Ovary (tissue), 7 donors: ENCODE measurements at regions not wholly inside any gene's neighbourhood (a gene's known extent, or its start where the extent isn't known, plus 50 kb on each side); places are given as distances from the start of the nearest gene placed in this dataset.

Source experiments
- DNase-seq, 5 donors: peaks; one replicate each; pipeline ENCODE4 v3.0.0-alpha.2; 2019 to 2020
- H3K27ac ChIP-seq, 2 donors: fragments of 200-600 bp; one replicate each; pipeline versions ENCODE4 v1.5.1 to v1.8.0; 2019 to 2022
- H3K27me3 ChIP-seq: fragments of 200-600 bp; one replicate; pipeline ENCODE4 v1.8.0; 2022
- H3K36me3 ChIP-seq: fragments of 200-600 bp; sonication (generic); one replicate; pipeline ENCODE4 v1.5.1; 2019
- H3K4me1 ChIP-seq: one replicate; pipeline ENCODE4 v1.8.1; 2013; ENCODE audit warnings: mild to moderate bottlenecking, moderate library complexity; ENCODE audit not compliant: insufficient read depth
- H3K4me3 ChIP-seq: fragments of 200-600 bp; sonication (generic); one replicate; pipeline ENCODE4 v1.5.1; 2017
- H3K9me3 ChIP-seq, 2 donors: fragments of 200-600 bp in 1 of 2; sonication (generic) in 1 of 2; one replicate each; pipeline versions ENCODE4 v1.5.1 to v1.8.1; 2013 to 2019; ENCODE audit warnings: mild to moderate bottlenecking in 1 of 2, moderate library complexity in 1 of 2
- EP300 ChIP-seq: sonication (generic); formaldehyde crosslinking; IDR thresholded peaks from one replicate; pipeline ENCODE4 v1.6.1; 2017; ENCODE audit warnings: antibody characterized with exemption
- POLR2A ChIP-seq: fragments of 450-650 bp; IDR thresholded peaks from one replicate; pipeline ENCODE4 v1.6.1; 2017; ENCODE audit warnings: antibody characterized with exemption, mild to moderate bottlenecking, moderate library complexity
- WGBS, 3 donors: extraction: QIAGEN DNeasy Blood & Tissue Kit in 1 of 3; methylation state at CpG; one replicate each; pipeline versions ENCODE4 v1.1.5 to v1.1.7; 2013 to 2017; 5-methylcytosine and 5-hydroxymethylcytosine counted together
- intact Hi-C, 4 donors: fragments of 100-400 bp; cut with DNase I; formaldehyde crosslinking; loops; one replicate each; pipeline versions ENCODE4 v1.11.0 to v1.15.1; 2022 to 2023
- TF ChIP-seq, protein P1 (sequence below), 3 donors: fragments of 450-650 bp in 2 of 3; fragments of 200-600 bp in 1 of 3; IDR thresholded peaks; one replicate each; pipeline versions ENCODE4 v1.5.1 to v1.8.0; 2016 to 2022; ENCODE audit warnings: antibody characterized with exemption in 3 of 3, mild to moderate bottlenecking in 1 of 3
- donor health status: DM: no; HTN: no; CAD: no; lungs with moderate emphysema.
- donor health status: DM: no; HTN: no; CAD: no.
- donor health status: Bipolar disorder and iron deficiency.
- donor health status: DM: no; HTN: no; CAD: no.
- donor health status: DM: yes; HTN: yes; CAD: no.

- TF ChIP-seq, protein P1, sequence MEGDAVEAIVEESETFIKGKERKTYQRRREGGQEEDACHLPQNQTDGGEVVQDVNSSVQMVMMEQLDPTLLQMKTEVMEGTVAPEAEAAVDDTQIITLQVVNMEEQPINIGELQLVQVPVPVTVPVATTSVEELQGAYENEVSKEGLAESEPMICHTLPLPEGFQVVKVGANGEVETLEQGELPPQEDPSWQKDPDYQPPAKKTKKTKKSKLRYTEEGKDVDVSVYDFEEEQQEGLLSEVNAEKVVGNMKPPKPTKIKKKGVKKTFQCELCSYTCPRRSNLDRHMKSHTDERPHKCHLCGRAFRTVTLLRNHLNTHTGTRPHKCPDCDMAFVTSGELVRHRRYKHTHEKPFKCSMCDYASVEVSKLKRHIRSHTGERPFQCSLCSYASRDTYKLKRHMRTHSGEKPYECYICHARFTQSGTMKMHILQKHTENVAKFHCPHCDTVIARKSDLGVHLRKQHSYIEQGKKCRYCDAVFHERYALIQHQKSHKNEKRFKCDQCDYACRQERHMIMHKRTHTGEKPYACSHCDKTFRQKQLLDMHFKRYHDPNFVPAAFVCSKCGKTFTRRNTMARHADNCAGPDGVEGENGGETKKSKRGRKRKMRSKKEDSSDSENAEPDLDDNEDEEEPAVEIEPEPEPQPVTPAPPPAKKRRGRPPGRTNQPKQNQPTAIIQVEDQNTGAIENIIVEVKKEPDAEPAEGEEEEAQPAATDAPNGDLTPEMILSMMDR (IDR thresholded peaks at IDR 0.05), result no peak
- TF ChIP-seq POLR2A, result no peak
- no peak for TF ChIP-seq EP300
- Histone ChIP-seq H3K4me1 (no peaks in the 10 kb centered on the region), H3K9me3 (no peaks in the 10 kb centered on the region), H3K4me3 (no peak overlapping the region), H3K27ac (no peak overlapping the region), H3K36me3 (no peaks in the 10 kb centered on the region), H3K27me3 (no peaks in the 10 kb centered on the region)
- 0 to 4% (median 1%) methylated on average over 1 of the region's 1 CpG for WGBS, 3 donors
- intact Hi-C loops, result loop anchor here in 1 of 4 donors (10.0 kb wide), 1 partner anchor 1104 kb away; no protein-coding TSS in a partner anchor
- no peak for DNase-seq
These were observed 156.1 kb upstream of the DAB2 start for GRCh38 chr5:39580702-39581453.

DNA sequence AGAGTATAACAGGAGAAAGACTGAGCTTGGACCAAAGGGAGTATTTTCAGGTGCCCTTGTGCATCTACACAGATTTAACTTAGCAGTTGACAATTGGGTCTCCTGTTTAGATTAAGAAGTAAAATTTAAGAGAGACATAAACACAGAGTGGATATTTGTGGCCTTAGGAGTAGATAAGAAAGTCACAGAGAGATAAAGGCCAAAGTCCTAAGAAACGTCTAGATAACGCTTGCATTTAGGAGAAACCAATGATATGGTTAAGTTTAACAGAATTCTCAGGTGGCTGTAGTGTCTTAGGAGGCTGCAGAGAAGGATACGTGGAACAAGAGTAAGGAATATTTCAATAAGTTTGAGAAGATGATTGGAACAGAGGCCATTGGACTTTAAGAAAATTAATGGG is 155.0 kb upstream of the DAB2 start:
- Histone ChIP-seq H3K9me3 (no peaks in the 10 kb centered on the region), H3K4me3 (no peak overlapping the region), H3K27me3 (no peaks in the 10 kb centered on the region), H3K36me3 (no peaks in the 10 kb centered on the region), H3K4me1 (no peaks in the 10 kb centered on the region), H3K27ac (no peak overlapping the region)
- 73 to 80% (median 76%) methylated on average over 3 of the region's 3 CpGs for WGBS, 3 donors
- TF ChIP-seq EP300, result no peak
- TF ChIP-seq, protein P1 (IDR thresholded peaks at IDR 0.05), result no peak
- TF ChIP-seq POLR2A, result no peak
- DNase-seq, result no peak
- intact Hi-C loops, result loop anchor here in 2 of 4 donors (10.0 kb wide), 1 partner anchor 1105 kb away; no protein-coding TSS in a partner anchor

DNA sequence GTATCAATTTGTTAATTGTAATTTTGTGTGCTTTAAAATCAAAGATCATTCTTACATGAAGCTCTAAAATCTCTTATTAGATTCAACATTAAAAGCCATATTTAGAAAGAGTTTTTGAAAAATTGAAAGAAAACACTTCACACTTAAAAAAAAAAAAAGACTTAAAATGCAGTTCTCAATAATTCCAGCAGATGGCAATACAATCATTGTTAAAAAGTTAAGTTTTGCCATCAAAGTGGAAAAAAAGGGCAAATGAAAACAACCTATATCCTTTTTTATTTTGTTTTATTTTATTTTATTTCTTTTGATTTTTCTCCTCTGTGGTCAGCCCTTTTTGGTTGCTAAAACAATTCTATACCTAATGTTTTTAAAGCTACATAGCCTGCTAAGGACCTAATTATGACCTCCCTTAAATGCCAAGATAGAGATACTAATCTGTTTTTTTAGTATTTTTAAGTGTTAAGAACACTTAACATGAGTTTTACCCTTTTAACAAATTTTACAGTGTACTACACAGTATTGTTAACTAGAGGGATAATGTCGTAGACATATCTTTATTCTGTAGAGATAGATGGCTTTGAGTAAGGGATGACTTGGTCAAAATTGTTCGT is 154.2 kb upstream of the DAB2 start:
- intact Hi-C loops, result loop anchor here in 1 of 4 donors (10.0 kb wide), 1 partner anchor 1106 kb away; no protein-coding TSS in a partner anchor
- 67 to 85% (median 81%) methylated on average over 2 of the region's 2 CpGs for WGBS, 3 donors
- no peak for TF ChIP-seq EP300
- TF ChIP-seq, protein P1 (IDR thresholded peaks at IDR 0.05), result peak in 2 of 3 donors; percentile 10 to 44
- no peaks in the 10 kb centered on the region for H3K4me1 ChIP-seq
- no peak overlapping the region for H3K4me3 ChIP-seq
- H3K27me3 ChIP-seq, result no peaks in the 10 kb centered on the region
- H3K36me3 ChIP-seq, result no peaks in the 10 kb centered on the region
- H3K9me3 ChIP-seq, result no peaks in the 10 kb centered on the region
- H3K27ac ChIP-seq, result no peak overlapping the region
- no peak for DNase-seq

GRCh38 chr5:39577529-39577928 is 152.7 kb upstream of the DAB2 start:
- intact Hi-C loops, result loop anchor here in 1 of 4 donors (10.0 kb wide), 1 partner anchor 1107 kb away; no protein-coding TSS in a partner anchor
- TF ChIP-seq POLR2A, result no peak
- no peak for TF ChIP-seq EP300
- TF ChIP-seq, protein P1 (IDR thresholded peaks at IDR 0.05), result no peak
- DNase-seq, result no peak
- 9 to 24% (median 12%) methylated on average over 2 of the region's 2 CpGs for WGBS, 3 donors
- H3K27ac ChIP-seq, result no peak overlapping the region
- no peak overlapping the region for H3K4me3 ChIP-seq
- H3K9me3 ChIP-seq, result no peaks in the 10 kb centered on the region
- H3K4me1 ChIP-seq, result no peaks in the 10 kb centered on the region
- H3K27me3 ChIP-seq, result no peaks in the 10 kb centered on the region
- no peaks in the 10 kb centered on the region for H3K36me3 ChIP-seq
